ENCODE measurements at regions not wholly inside any gene's neighbourhood (a gene's known extent, or its start where the extent isn't known, plus 50 kb on each side); places are given as distances from the start of the nearest gene placed in this dataset.

DNA sequence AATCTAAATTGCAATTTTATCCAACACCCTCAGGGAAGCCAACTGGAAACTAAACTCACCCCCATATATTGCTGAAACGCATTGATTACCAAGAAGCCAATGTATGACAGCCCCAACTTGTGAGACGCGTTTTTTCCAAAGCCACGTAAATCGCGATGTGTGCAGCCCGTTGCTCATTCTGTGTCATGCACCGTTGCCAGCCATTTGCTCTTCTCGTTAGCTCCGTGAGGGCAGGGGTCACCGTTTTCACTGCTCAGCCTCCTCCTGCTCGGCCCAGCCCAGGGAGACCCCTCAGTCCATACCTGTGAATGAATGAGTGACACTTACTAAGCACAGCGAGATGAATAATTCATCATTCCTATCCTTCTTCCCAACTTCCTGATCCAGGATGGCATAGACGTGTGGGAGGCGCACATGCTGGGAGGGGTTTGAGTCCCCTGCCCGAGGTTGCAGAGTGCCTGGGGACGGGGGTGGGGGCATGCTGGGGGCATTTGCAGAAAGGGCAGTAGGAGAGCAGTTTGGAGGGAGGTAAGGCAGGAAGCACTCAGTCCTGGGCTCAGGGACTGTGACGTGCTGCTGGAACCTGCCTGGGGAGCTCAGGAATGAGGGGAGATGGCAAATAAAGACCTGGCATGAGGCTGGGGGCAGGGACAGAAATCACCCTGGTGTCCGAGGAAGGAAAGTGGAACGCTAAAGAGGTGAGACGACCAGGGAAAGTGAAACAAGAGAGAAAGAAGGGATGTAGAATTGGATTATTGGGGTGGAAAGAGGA lies 104.2 kb upstream of the SDK1 start:
- Histone ChIP-seq H3K9ac (ENCODE audit: control insufficient read depth, extremely low read depth, insufficient read depth, low read length) (no peak overlapping the region), H2AFZ (ENCODE audit: control insufficient read depth, low read length) (no peak overlapping the region), H3K4me1 (ENCODE audit: control insufficient read depth, extremely low read depth, insufficient read depth, low read length) (no peaks in the 10 kb centered on the region), H4K20me1 (ENCODE audit: control insufficient read depth, extremely low read depth, insufficient read depth, low read length) (no peaks in the 10 kb centered on the region), H3K9me3 (ENCODE audit: control insufficient read depth, low read depth, low read length) (no peaks in the 10 kb centered on the region), H3K4me2 (ENCODE audit: control insufficient read depth, extremely low read depth, insufficient read depth, low read depth, low read length) (no peak overlapping the region), H3K79me2 (ENCODE audit: control insufficient read depth, insufficient read depth, low read length) (no peaks in the 10 kb centered on the region), H3K36me3 (ENCODE audit: control insufficient read depth in 2 of 2, extremely low read depth in 1 of 2, insufficient read depth in 2 of 2, low read length in 2 of 2) (no peaks in the 10 kb centered on the region), H3K27me3 (ENCODE audit: control insufficient read depth, extremely low read depth, insufficient read depth, low read length) (no peaks in the 10 kb centered on the region), H3K27ac (ENCODE audit: control insufficient read depth, insufficient read depth, low read length) (no peak overlapping the region), H3K9me1 (ENCODE audit: control insufficient read depth, extremely low read depth, insufficient read depth, low read length) (no peaks in the 10 kb centered on the region), H3K4me3 (ENCODE audit: control insufficient read depth in 2 of 3, extremely low read depth in 1 of 3, insufficient read depth in 2 of 3, low read depth in 1 of 3, low read length in 3 of 3) (no peak overlapping the region)
- dilution Hi-C loops (cut with MboI; ENCODE audit: extremely low pct_ligation_motif_present, low sequenced_read_pairs): no loop called here
- TF ChIP-seq, protein P1, sequence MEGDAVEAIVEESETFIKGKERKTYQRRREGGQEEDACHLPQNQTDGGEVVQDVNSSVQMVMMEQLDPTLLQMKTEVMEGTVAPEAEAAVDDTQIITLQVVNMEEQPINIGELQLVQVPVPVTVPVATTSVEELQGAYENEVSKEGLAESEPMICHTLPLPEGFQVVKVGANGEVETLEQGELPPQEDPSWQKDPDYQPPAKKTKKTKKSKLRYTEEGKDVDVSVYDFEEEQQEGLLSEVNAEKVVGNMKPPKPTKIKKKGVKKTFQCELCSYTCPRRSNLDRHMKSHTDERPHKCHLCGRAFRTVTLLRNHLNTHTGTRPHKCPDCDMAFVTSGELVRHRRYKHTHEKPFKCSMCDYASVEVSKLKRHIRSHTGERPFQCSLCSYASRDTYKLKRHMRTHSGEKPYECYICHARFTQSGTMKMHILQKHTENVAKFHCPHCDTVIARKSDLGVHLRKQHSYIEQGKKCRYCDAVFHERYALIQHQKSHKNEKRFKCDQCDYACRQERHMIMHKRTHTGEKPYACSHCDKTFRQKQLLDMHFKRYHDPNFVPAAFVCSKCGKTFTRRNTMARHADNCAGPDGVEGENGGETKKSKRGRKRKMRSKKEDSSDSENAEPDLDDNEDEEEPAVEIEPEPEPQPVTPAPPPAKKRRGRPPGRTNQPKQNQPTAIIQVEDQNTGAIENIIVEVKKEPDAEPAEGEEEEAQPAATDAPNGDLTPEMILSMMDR (optimal IDR thresholded peaks at IDR 0.05 in 1 of 3, IDR thresholded peaks at IDR 0.05 in 1 of 3, conservative IDR thresholded peaks at IDR 0.05 in 1 of 3; ENCODE audit: extremely low read depth in 1 of 3, insufficient read depth in 2 of 3, low read length in 3 of 3): no peak
- TF ChIP-seq EZH2 (IDR thresholded peaks at IDR 0.05; ENCODE audit: low read length): no peak
- no peak for FAIRE-seq
- DNase-seq (ENCODE audit: low read depth, low spot score): no peak

DNA sequence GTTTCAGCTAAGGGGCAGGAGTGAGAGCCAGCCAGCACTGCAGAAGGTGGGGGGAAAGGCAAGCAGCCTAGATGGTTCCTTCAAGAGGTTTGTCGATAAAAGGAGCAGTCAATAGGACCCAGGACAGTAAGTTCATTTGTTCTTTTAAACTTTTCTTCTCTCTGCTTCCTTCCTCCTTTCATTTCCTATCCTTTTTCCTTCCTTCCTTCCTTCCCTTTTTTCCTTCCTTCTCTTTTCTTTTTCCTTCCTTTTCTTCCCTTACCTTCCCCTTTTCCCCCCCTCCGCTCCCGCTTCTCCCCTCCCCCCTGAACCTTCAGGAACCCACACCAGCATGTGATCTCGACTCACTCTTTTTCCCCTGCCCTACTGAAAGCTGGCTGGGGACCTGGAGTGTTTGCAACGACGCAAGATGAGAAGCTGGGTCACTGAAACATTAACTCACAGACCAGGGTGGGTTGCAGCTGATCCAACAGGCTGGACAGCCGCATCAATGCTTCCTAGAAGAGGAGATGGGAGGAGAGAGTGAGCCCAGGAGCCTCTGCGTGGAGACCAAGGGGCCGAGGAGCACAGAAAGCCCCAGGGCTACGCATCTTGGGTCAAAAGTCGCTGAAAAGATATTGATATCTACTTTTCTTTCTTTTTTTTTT lies 103.4 kb upstream of the SDK1 start:
- H3K9me1 ChIP-seq (ENCODE audit: control insufficient read depth, extremely low read depth, insufficient read depth, low read length): no peaks in the 10 kb centered on the region
- H3K4me2 ChIP-seq (ENCODE audit: control insufficient read depth, extremely low read depth, insufficient read depth, low read depth, low read length): no peak overlapping the region
- H3K4me1 ChIP-seq (ENCODE audit: control insufficient read depth, extremely low read depth, insufficient read depth, low read length): no peaks in the 10 kb centered on the region
- FAIRE-seq: no peak
- no peak overlapping the region for H3K4me3 ChIP-seq (ENCODE audit: control insufficient read depth in 2 of 3, extremely low read depth in 1 of 3, insufficient read depth in 2 of 3, low read depth in 1 of 3, low read length in 3 of 3)
- H4K20me1 ChIP-seq (ENCODE audit: control insufficient read depth, extremely low read depth, insufficient read depth, low read length): no peaks in the 10 kb centered on the region
- no peaks in the 10 kb centered on the region for H3K27me3 ChIP-seq (ENCODE audit: control insufficient read depth, extremely low read depth, insufficient read depth, low read length)
- TF ChIP-seq EZH2 (IDR thresholded peaks at IDR 0.05; ENCODE audit: low read length): no peak
- TF ChIP-seq, protein P1 (optimal IDR thresholded peaks at IDR 0.05 in 1 of 3, IDR thresholded peaks at IDR 0.05 in 1 of 3, conservative IDR thresholded peaks at IDR 0.05 in 1 of 3; ENCODE audit: extremely low read depth in 1 of 3, insufficient read depth in 2 of 3, low read length in 3 of 3): no peak
- H3K9me3 ChIP-seq (ENCODE audit: control insufficient read depth, low read depth, low read length): no peaks in the 10 kb centered on the region
- H3K9ac ChIP-seq (ENCODE audit: control insufficient read depth, extremely low read depth, insufficient read depth, low read length): no peak overlapping the region
- no peaks in the 10 kb centered on the region for H3K36me3 ChIP-seq (ENCODE audit: control insufficient read depth in 2 of 2, extremely low read depth in 1 of 2, insufficient read depth in 2 of 2, low read length in 2 of 2)
- dilution Hi-C loops (cut with MboI; ENCODE audit: extremely low pct_ligation_motif_present, low sequenced_read_pairs): no loop called here
- no peak overlapping the region for H2AFZ ChIP-seq (ENCODE audit: control insufficient read depth, low read length)
- no peak for DNase-seq (ENCODE audit: low read depth, low spot score)
- H3K27ac ChIP-seq (ENCODE audit: control insufficient read depth, insufficient read depth, low read length): no peak overlapping the region
- H3K79me2 ChIP-seq (ENCODE audit: control insufficient read depth, insufficient read depth, low read length): no peaks in the 10 kb centered on the region

All from keratinocyte (primary cell).